ENCODE measurements at regions not wholly inside any gene's neighbourhood (a gene's known extent, or its start where the extent isn't known, plus 50 kb on each side); places are given as distances from the start of the nearest gene placed in this dataset.

GRCh38 chr16:85283305-85284050, 171.2 kb upstream of the CIBAR2 start:
- WGBS (ENCODE audit: extremely low coverage, insufficient coverage, insufficient read length), result no CpG with 5 or more reads among the region's 22 CpGs
- Histone ChIP-seq H3K23ac (ENCODE audit: low read length) (no peak overlapping the region), H3K4me2 (ENCODE audit: low read length) (no peak overlapping the region), H3K4me3 (ENCODE audit: low read depth, low read length) (no peak overlapping the region), H3K27ac (ENCODE audit: low read depth, low read length) (no peak overlapping the region), H2AFZ (ENCODE audit: insufficient read depth, low read length, poor library complexity) (no peak overlapping the region), H2BK12ac (ENCODE audit: low read length) (no peak overlapping the region), H3K4ac (ENCODE audit: low read depth, low read length) (no peak overlapping the region), H3K9me3 (ENCODE audit: insufficient read depth, low read depth, low read length) (no peaks in the 10 kb centered on the region), H4K12ac (ENCODE audit: low read depth, low read length) (no peak overlapping the region), H2BK5ac (ENCODE audit: low read depth, low read length, poor library complexity) (no peak overlapping the region), H3K79me2 (ENCODE audit: control insufficient read depth, insufficient read depth, low read length, poor library complexity) (no peaks in the 10 kb centered on the region), H3K36me3 (ENCODE audit: control insufficient read depth in 1 of 2, insufficient read depth in 2 of 2, low read length in 2 of 2) (peaks cover 0 to 2% of the 10 kb centered on the region in 2 experiments), H2AK5ac (ENCODE audit: low read length) (no peak overlapping the region), H3K4me1 (ENCODE audit: control insufficient read depth in 1 of 2, insufficient read depth in 2 of 2, low read length in 2 of 2) (no peaks in the 10 kb centered on the region), H3K27me3 (ENCODE audit: insufficient read depth, low read length) (no peaks in the 10 kb centered on the region), H3K18ac (ENCODE audit: low read length) (no peak overlapping the region), H2BK120ac (ENCODE audit: insufficient read depth, low read length, poor library complexity) (no peak overlapping the region), H3K79me1 (ENCODE audit: low read length) (no peaks in the 10 kb centered on the region), H3K9ac (ENCODE audit: low read length) (no peak overlapping the region), H4K91ac (ENCODE audit: low read depth, low read length) (no peak overlapping the region), H4K8ac (ENCODE audit: low read depth, low read length) (no peak overlapping the region), H3K14ac (ENCODE audit: low read length) (no peak overlapping the region)
- DNase-seq, result no peak

GRCh38 chr16:85284141-85284817, 172.0 kb upstream of the CIBAR2 start:
- no peak overlapping the region for H4K8ac ChIP-seq (ENCODE audit: low read depth, low read length)
- no peaks in the 10 kb centered on the region for H3K4me1 ChIP-seq (ENCODE audit: control insufficient read depth in 1 of 2, insufficient read depth in 2 of 2, low read length in 2 of 2)

GRCh38 chr16:85285681-85286065, 173.4 kb upstream of the CIBAR2 start:
- H3K9ac ChIP-seq (ENCODE audit: low read length), result no peak overlapping the region
- no peaks in the 10 kb centered on the region for H3K79me1 ChIP-seq (ENCODE audit: low read length)
- H2AFZ ChIP-seq (ENCODE audit: insufficient read depth, low read length, poor library complexity), result no peak overlapping the region
- no peak overlapping the region for H3K4ac ChIP-seq (ENCODE audit: low read depth, low read length)
- H3K4me3 ChIP-seq (ENCODE audit: low read depth, low read length), result no peak overlapping the region
- no peaks in the 10 kb centered on the region for H3K36me3 ChIP-seq (ENCODE audit: control insufficient read depth in 1 of 2, insufficient read depth in 2 of 2, low read length in 2 of 2)
- no peaks in the 10 kb centered on the region for H3K4me1 ChIP-seq (ENCODE audit: control insufficient read depth in 1 of 2, insufficient read depth in 2 of 2, low read length in 2 of 2)
- no peaks in the 10 kb centered on the region for H3K27me3 ChIP-seq (ENCODE audit: insufficient read depth, low read length)
- H2BK12ac ChIP-seq (ENCODE audit: low read length), result no peak overlapping the region
- no peak overlapping the region for H4K91ac ChIP-seq (ENCODE audit: low read depth, low read length)
- H3K18ac ChIP-seq (ENCODE audit: low read length), result no peak overlapping the region
- H3K14ac ChIP-seq (ENCODE audit: low read length), result no peak overlapping the region
- H2AK5ac ChIP-seq (ENCODE audit: low read length), result no peak overlapping the region
- no peak overlapping the region for H2BK5ac ChIP-seq (ENCODE audit: low read depth, low read length, poor library complexity)
- H2BK120ac ChIP-seq (ENCODE audit: insufficient read depth, low read length, poor library complexity), result no peak overlapping the region
- H4K8ac ChIP-seq (ENCODE audit: low read depth, low read length), result no peak overlapping the region
- no peaks in the 10 kb centered on the region for H3K79me2 ChIP-seq (ENCODE audit: control insufficient read depth, insufficient read depth, low read length, poor library complexity)
- H3K27ac ChIP-seq (ENCODE audit: low read depth, low read length), result no peak overlapping the region
- H3K4me2 ChIP-seq (ENCODE audit: low read length), result no peak overlapping the region
- no CpG with 5 or more reads among the region's 7 CpGs for WGBS (ENCODE audit: extremely low coverage, insufficient coverage, insufficient read length)
- DNase-seq, result no peak
- no peaks in the 10 kb centered on the region for H3K9me3 ChIP-seq (ENCODE audit: insufficient read depth, low read depth, low read length)
- no peak overlapping the region for H4K12ac ChIP-seq (ENCODE audit: low read depth, low read length)
- H3K23ac ChIP-seq (ENCODE audit: low read length), result no peak overlapping the region

More at GRCh38 chr16:85284141-85284817, 172.0 kb upstream of the CIBAR2 start:
- no peak overlapping the region for H3K27ac ChIP-seq (ENCODE audit: low read depth, low read length)
- no peak overlapping the region for H2BK12ac ChIP-seq (ENCODE audit: low read length)
- H3K9me3 ChIP-seq (ENCODE audit: insufficient read depth, low read depth, low read length), result no peaks in the 10 kb centered on the region
- H2AFZ ChIP-seq (ENCODE audit: insufficient read depth, low read length, poor library complexity), result no peak overlapping the region
- H3K4me2 ChIP-seq (ENCODE audit: low read length), result no peak overlapping the region
- peaks cover 0 to 2% of the 10 kb centered on the region in 2 experiments for H3K36me3 ChIP-seq (ENCODE audit: control insufficient read depth in 1 of 2, insufficient read depth in 2 of 2, low read length in 2 of 2)
- H2BK120ac ChIP-seq (ENCODE audit: insufficient read depth, low read length, poor library complexity), result no peak overlapping the region
- H3K4ac ChIP-seq (ENCODE audit: low read depth, low read length), result no peak overlapping the region
- DNase-seq, result no peak
- no peaks in the 10 kb centered on the region for H3K79me2 ChIP-seq (ENCODE audit: control insufficient read depth, insufficient read depth, low read length, poor library complexity)
- no peak overlapping the region for H3K14ac ChIP-seq (ENCODE audit: low read length)
- H2AK5ac ChIP-seq (ENCODE audit: low read length), result no peak overlapping the region
- H3K4me3 ChIP-seq (ENCODE audit: low read depth, low read length), result no peak overlapping the region
- no peak overlapping the region for H3K9ac ChIP-seq (ENCODE audit: low read length)
- WGBS (ENCODE audit: extremely low coverage, insufficient coverage, insufficient read length), result no CpG with 5 or more reads among the region's 38 CpGs
- no peak overlapping the region for H3K18ac ChIP-seq (ENCODE audit: low read length)
- no peaks in the 10 kb centered on the region for H3K27me3 ChIP-seq (ENCODE audit: insufficient read depth, low read length)
- H4K91ac ChIP-seq (ENCODE audit: low read depth, low read length), result no peak overlapping the region
- H3K79me1 ChIP-seq (ENCODE audit: low read length), result no peaks in the 10 kb centered on the region
- H4K12ac ChIP-seq (ENCODE audit: low read depth, low read length), result no peak overlapping the region
- no peak overlapping the region for H2BK5ac ChIP-seq (ENCODE audit: low read depth, low read length, poor library complexity)
- no peak overlapping the region for H3K23ac ChIP-seq (ENCODE audit: low read length)

GRCh38 chr16:85286066-85286831, 174.0 kb upstream of the CIBAR2 start:
- Histone ChIP-seq H3K14ac (ENCODE audit: low read length) (no peak overlapping the region), H2BK120ac (ENCODE audit: insufficient read depth, low read length, poor library complexity) (no peak overlapping the region)

More at GRCh38 chr16:85286066-85286831, 174.0 kb upstream of the CIBAR2 start:
- H4K12ac ChIP-seq (ENCODE audit: low read depth, low read length), result no peak overlapping the region
- H3K4me2 ChIP-seq (ENCODE audit: low read length), result no peak overlapping the region
- no peak overlapping the region for H3K4me3 ChIP-seq (ENCODE audit: low read depth, low read length)
- H3K23ac ChIP-seq (ENCODE audit: low read length), result no peak overlapping the region
- H2BK12ac ChIP-seq (ENCODE audit: low read length), result no peak overlapping the region
- H3K18ac ChIP-seq (ENCODE audit: low read length), result no peak overlapping the region
- no CpG with 5 or more reads among the region's 29 CpGs for WGBS (ENCODE audit: extremely low coverage, insufficient coverage, insufficient read length)
- H3K27ac ChIP-seq (ENCODE audit: low read depth, low read length), result no peak overlapping the region
- no peak for DNase-seq
- no peak overlapping the region for H3K9ac ChIP-seq (ENCODE audit: low read length)
- H2AFZ ChIP-seq (ENCODE audit: insufficient read depth, low read length, poor library complexity), result no peak overlapping the region
- H4K8ac ChIP-seq (ENCODE audit: low read depth, low read length), result no peak overlapping the region
- H3K79me2 ChIP-seq (ENCODE audit: control insufficient read depth, insufficient read depth, low read length, poor library complexity), result no peaks in the 10 kb centered on the region
- H3K9me3 ChIP-seq (ENCODE audit: insufficient read depth, low read depth, low read length), result no peaks in the 10 kb centered on the region
- no peak overlapping the region for H4K91ac ChIP-seq (ENCODE audit: low read depth, low read length)
- H2AK5ac ChIP-seq (ENCODE audit: low read length), result no peak overlapping the region
- no peaks in the 10 kb centered on the region for H3K4me1 ChIP-seq (ENCODE audit: control insufficient read depth in 1 of 2, insufficient read depth in 2 of 2, low read length in 2 of 2)
- H3K4ac ChIP-seq (ENCODE audit: low read depth, low read length), result no peak overlapping the region
- H3K27me3 ChIP-seq (ENCODE audit: insufficient read depth, low read length), result no peaks in the 10 kb centered on the region
- no peak overlapping the region for H2BK5ac ChIP-seq (ENCODE audit: low read depth, low read length, poor library complexity)
- H3K79me1 ChIP-seq (ENCODE audit: low read length), result no peaks in the 10 kb centered on the region
- H3K36me3 ChIP-seq (ENCODE audit: control insufficient read depth in 1 of 2, insufficient read depth in 2 of 2, low read length in 2 of 2), result no peaks in the 10 kb centered on the region

Data from trophoblast cell (in vitro differentiated cells and primary cell).